HG02884 (cell line): ENCODE measurements at regions not wholly inside any gene's neighbourhood (a gene's known extent, or its start where the extent isn't known, plus 50 kb on each side); places are given as distances from the start of the nearest gene placed in this dataset.
"Not testable (repeated sequence)": the region's sequence is repeated elsewhere in the genome, so short reads cannot be mapped to it uniquely, and the experiment has no call there.

Source experiments
- ATAC-seq: cut with Tn5 transposase; IDR thresholded peaks from one replicate; pipeline ENCODE4 v1.9.1; 2021; ENCODE audit warnings: mild to moderate bottlenecking, moderate library complexity; ENCODE audit not compliant: unreplicated experiment

DNA sequence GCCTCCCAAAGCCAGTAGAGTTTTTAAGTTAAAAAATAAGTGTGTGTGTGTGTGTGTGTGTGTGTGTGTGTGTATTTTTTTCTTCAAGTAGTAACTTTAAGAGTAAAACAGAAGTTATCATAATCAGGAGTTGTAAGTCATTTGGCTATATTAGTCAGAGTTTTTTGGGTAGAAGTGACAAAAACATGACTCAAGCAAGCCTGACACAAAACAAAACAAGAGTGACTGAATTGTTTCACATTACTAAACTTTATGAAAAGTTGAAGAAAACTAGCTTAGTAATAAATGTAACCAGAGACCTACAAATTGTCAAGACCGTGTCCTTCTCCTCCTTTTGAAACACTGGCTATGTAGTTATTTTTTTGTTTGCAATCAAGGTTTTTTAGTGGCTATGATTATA is 738.0 kb upstream of the PITX2 start:
- ATAC-seq, result no peak

DNA sequence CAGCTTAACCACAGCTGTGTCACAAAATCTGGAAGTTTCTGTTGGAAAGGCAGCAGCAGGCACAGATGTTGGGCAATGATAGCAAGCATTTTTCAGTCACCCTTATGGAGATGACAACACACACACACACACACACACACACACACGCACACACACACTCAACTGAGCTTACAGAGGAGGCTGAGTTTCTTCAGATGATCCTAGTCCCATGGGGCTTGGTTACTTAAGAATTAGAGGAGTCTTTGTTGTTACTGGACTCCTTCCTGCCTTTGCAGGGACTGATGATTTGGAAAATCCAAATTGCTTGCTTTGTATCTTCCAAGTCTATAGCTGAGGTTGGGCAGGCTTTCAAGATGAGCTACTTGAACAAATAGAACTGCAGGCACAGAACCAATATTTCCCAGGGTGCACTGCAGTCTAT is 740.1 kb upstream of the PITX2 start:
- no peak for ATAC-seq

GRCh38 chr4:111377880-111378279 is 755.0 kb upstream of the PITX2 start:
- not testable (repeated sequence) for ATAC-seq

- ATAC-seq, result no peak
These were observed 756.7 kb upstream of the FAM241A start for GRCh38 chr4:111388561-111388960.

GRCh38 chr4:111391829-111392228 is 753.4 kb upstream of the FAM241A start:
- ATAC-seq, result no peak

GRCh38 chr4:111393781-111394180 is 751.5 kb upstream of the FAM241A start:
- ATAC-seq, result no peak

- ATAC-seq, result no peak
These were observed 746.3 kb upstream of the FAM241A start for GRCh38 chr4:111398906-111399330.

DNA sequence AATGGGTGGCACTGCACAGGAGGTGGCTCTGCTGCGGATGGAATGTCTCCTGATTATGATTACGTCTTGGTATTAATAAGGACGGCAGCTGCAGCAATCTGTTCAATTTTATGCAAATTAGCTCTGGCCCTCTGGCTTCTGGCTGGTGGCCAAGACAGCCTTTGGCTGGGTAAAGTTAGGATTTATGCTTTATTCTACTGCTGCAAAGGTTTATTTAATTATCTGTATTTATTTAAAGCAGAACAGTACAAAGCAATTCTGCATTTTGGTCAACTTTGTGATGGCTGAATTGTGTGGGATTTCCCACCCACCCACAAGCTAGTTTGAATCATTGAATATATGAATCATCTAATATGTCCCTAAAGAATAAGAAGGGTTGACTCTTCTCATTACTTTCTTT is 745.6 kb upstream of the FAM241A start:
- no peak for ATAC-seq

GRCh38 chr4:111400741-111401140 is 744.5 kb upstream of the FAM241A start:
- no peak for ATAC-seq

GRCh38 chr4:111404673-111405072 is 740.6 kb upstream of the FAM241A start:
- no peak for ATAC-seq

DNA sequence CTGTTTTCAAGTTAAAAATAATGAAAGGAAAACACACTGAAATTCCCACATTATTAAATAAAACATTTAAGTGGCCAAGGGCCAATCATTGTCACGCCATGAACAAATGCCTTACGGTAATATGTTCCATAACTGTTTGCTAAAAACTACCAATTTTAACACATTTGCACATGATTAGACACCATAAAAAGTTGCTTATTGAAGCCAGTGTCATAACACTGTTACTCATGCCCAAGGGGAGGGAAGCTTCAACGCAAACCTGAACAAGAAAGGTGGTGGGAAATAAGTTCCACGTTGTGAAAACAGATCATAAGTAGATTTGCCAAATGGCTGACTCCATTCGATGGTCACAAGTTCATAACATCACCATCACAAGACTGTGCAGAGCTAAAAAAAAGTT is 739.3 kb upstream of the FAM241A start:
- no peak for ATAC-seq

GRCh38 chr4:111410571-111410970 is 734.7 kb upstream of the FAM241A start:
- ATAC-seq, result no peak

GRCh38 chr4:111417521-111417920 is 727.7 kb upstream of the FAM241A start:
- no peak for ATAC-seq

DNA sequence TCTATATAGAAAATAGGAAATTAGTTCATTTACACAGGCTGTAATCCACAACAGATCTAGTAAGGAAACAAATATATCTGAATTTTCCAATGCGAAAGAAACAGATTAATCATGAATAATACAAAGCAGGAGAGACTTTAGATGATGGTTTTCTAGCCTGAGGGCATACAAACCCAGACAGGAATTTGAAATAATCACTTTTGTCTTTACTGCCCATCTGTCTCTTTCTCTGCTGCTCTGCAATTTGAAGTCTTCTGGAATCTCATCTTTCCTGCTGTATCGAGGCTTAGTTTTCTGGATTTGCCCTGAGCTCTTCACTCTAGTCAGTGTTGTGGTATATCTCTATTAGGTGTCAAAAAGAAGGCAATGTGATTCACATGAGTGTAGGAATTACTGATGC is 711.8 kb upstream of the FAM241A start:
- no peak for ATAC-seq

- ATAC-seq, result no peak
These were observed 710.7 kb upstream of the FAM241A start for GRCh38 chr4:111434586-111434985.

DNA sequence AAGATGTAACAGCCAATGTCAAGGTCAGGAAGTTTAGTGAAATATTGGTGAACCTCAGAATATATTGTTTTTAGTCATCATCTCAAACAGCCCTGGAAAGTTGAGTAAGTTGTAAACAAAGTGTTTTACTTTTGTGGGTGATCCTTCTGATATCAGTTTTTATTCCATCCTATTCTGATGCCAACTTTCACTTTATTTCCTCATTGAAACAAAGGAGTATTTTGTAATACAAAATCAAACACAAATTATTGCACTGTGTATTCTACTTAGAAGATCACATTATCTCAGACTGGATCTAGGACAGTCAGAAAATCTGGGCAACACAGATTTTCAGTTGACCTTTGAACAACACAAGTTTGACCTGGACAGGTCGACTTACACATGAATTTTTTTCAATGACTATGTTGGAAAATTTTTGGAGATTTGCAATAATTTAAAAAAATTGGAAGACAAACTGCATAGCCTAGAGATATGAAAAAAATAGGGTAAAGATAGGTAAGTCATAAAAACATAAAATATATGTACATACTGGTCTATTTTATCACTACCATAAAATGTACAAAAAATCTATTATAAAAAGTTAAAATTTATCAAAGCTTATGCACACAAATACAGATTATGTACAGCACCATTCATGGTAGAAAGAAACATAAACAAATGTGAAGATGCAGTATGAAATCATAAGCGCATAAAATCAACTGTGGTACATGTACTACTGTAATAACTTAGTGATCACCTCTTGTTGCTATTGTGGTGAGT is 709.1 kb upstream of the FAM241A start:
- no peak for ATAC-seq

GRCh38 chr4:111441687-111442086 is 703.6 kb upstream of the FAM241A start:
- ATAC-seq, result no peak

DNA sequence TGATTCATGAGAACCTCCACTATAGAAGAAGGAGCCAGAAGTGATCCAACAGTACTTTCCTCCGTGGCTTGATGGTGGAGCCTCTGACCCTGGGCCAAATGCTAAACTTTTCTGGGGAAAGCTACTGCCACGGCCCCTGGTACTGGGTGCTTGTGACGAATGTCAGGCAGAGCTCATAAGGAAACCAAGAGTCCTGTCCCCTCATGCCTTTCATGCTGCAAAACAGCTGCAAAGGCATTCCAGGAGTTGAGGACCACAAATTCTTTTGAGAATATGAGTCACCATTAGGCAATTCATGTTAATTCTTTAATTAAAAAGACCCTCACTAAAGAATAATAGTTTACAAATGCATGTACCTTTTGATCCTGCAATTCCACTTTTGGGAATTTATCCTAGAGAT is 700.4 kb upstream of the FAM241A start:
- not testable (repeated sequence) for ATAC-seq

GRCh38 chr4:111449657-111450056 is 695.6 kb upstream of the FAM241A start:
- no peak for ATAC-seq

DNA sequence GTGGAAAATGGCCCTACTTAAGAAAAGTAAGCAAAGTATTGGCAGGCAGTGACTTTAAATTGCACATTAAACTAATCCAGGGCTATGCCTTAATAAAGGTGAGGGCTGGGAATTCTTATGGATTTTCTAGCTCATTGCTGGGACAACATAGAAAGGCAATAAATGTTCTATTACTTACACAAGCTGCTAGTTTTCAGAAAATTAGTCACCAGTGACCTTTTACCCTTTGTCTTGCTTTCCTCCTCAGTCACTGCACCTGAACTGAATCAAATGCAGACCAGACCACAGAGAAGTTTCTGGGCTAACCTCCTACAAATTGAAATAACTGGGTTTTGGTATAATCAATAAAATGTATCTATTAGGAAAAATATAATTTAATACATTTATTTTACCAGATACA is 694.4 kb upstream of the FAM241A start:
- ATAC-seq, result no peak

DNA sequence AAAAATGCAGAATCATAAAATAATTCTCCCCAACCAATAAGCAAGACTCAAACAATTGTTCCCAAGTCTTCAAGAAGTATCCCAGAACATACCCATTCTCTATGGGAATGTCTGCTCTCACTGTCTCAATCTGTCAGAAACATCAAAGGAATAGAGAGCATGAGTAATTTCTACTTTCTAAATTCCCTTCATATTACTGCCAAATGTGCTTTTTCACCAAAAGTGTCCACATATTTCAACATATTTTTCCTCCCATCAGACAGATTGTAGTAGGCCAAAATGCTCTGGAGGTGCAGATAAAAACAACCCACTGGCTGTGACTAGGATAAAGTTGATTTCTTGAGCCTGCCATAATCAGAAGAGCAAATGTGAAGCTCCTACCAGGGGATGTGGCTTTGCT is 692.0 kb upstream of the FAM241A start:
- ATAC-seq, result no peak

- no peak for ATAC-seq
These were observed 690.3 kb upstream of the FAM241A start for GRCh38 chr4:111454961-111455360.
